GM19328 (cell line): ENCODE measurements at regions not wholly inside any gene's neighbourhood (a gene's known extent, or its start where the extent isn't known, plus 50 kb on each side); places are given as distances from the start of the nearest gene placed in this dataset.
"Not testable (repeated sequence)": the region's sequence is repeated elsewhere in the genome, so short reads cannot be mapped to it uniquely, and the experiment has no call there.

Source experiments
- ATAC-seq: cut with Tn5 transposase; IDR thresholded peaks from one replicate; pipeline ENCODE4 v1.9.1; 2021; ENCODE audit warnings: mild to moderate bottlenecking, moderate library complexity; ENCODE audit not compliant: unreplicated experiment

DNA sequence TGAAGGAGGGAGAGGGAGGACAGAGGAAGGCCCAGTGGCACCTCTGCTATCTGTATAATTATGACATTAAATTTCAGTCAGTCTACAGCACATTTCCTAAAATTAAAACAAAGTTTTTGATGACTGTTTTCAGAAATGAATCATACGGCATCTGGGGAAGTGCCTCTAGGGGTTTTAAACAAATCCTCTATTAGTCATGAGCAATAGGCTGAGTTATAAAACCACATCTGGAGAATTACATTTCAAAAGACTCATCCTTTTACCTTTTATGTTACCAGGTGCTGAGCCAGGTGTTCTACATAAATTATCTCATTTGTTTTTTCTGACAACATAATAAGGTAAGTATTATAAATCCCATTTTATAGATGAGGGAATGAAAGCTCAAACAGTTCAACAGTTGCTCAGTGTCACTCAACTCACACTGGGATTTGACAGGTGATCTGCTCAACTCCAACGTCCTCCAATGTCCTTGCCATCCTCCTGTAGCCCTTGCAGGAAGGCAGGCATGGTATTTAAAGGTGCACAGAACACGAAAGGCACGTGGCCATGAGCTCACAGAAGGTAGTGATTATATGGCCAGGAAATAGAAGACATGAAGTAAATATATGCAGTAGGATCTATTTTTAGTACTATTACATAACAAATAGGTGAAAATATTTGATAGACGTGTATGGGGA lies 184.2 kb upstream of the MAN1A1 start:
- no peak for ATAC-seq

DNA sequence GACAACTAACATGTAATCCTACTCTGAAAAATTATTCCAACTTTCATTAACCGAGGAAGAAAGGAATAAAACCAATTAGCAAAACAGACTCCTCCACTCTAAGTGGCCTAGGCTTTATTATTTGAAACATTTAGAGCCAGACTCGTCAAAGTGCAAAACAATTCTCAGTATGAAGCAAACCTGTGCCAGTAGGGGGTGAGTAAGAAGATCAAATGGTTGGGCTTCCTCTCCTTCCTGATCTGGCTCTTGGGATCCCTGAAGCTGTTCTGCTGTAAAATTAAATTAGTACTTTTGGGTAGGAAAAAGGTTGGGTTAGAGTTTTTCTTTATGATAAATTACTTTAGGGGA lies 177.6 kb upstream of the MAN1A1 start:
- ATAC-seq: no peak

DNA sequence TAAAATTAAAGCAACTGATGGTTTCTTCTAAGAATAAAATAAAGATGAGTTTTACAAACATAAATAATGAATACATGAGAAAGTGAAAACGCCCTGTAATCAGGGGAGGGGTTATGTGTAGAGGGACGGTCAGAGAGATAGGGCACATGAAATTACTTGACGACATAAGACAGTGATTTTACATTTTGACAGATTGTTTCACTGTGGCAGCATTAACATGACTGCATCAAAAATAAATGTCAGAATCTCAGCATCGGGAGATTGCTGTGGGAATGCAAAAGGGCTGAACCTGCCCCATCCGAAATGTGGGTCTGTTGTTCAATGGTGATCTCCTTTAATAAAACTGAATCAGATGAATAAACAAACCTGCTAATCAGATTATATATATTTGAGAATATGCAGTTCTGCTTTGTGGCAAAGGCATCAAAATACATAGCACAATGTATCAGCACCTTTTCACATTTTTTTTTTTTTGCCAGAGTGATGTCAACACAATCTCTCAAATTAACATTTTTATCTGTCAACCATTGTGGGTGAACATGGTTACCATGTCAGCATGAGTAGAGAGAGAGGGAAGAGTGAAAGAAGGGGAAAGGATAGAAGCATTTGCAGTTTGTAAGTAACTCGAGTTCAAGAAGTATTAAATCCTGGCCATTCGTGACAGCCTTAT lies 177.1 kb upstream of the MAN1A1 start:
- ATAC-seq: no peak

DNA sequence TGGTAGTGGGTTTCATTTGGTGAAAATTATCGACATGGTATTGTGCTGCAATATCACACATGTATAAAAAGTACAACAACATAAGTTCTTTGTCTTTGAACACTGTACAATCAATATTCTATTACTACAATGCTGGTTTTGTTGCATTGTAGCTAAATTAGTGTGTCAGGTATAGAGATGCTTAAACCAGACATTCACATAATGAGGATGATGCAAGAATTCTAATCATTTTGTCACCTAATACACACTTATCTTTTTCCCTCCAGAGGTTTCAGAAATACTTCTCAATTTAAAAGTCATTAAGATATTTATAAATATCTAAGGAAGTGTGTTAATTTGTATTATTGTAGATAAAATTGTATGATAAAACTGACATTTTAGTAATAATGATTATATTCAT lies 174.8 kb upstream of the MAN1A1 start:
- ATAC-seq: no peak

DNA sequence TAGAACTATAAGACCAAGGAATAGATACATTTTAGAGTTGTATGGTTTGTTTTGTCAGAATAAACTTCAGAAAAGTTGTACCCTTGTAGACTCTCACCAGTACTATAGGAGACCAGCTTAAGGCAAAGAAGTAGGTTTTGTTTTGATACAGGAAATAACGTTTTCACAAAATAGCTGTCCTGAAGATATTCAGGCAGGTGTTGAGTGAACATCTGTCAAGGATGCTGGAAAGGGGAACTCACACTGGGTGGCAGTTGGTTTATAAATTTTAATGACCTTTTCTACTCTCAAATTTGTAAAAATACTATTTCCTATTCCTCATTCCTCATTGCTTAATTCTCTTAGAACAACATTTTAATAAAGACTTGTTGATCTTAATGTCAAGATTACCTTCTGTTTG lies 174.0 kb upstream of the MAN1A1 start:
- no peak for ATAC-seq

DNA sequence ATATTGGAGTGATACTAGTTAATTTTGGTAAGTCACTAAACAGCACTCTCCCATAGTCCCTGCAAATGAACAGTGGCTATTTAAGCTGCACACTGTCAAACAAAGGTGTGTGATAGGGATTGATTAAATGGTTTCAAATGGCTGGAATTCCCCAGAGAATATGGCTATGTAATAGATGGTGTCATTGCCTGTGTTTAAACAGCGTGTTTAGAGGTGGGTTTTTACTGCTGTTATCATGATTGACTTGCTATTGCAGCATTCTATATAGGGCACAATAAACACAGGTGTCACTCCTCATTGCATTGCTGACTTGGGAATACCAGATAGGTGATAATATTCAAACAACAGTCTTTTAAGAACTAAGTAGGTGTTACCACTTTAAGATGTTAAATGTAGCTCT lies 171.7 kb upstream of the MAN1A1 start:
- no peak for ATAC-seq

DNA sequence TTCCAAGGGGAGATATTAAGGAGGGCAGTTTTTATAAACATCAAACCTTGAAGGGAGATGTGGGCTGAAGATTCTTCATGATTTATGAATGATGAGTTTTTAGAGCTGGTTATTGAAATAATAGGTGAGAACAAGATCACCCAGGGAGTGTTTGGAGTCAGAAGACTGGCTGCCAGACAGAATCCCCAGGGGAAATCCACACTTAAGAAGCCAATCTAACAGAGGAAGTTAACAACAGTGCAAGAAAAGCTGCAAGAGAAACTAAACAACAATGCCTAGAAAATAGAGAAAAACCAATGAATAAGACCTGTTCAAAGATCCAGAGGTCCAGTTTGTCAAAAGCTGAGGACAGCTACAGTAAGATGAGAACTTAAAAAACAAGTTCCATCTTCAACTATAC lies 167.9 kb upstream of the MAN1A1 start:
- no peak for ATAC-seq

DNA sequence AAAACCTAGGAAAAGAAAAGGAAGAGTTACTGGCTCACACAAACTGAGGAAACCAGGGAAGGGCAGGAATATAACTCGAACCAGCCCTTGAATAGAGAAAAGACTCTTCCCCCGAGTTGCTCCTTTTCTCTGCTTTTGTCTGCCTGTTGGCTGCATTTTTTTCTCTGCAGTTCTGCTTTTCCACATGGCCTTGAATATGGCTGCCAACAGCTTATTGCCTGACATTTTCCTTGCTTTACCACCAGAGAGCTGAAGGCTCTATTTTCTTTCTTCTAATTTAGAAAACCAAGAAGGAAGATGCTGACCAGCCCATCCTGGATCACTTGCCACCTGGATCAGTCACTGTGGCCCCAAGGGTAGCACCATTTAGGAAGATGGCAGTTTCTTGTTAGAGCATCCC lies 164.8 kb upstream of the MAN1A1 start:
- ATAC-seq: no peak

DNA sequence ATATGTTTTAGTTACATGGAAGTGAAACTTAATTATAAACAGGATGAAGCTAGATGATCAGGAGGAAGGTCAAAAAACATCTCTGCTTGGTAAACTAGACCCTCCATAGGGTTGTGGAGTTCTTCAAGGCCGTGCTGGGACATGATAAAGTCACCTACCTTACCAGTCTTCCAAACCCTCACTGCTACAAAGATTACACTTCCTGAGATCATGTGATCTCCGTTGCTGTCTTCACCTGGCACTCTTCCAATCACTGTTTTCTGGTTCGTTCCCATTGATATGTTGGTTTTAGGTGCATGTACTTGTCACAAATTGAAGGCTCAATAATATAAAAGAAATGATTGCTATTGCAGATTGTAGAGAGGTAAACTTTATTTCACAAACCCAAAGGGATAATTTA lies 161.5 kb upstream of the MAN1A1 start:
- ATAC-seq: no peak

DNA sequence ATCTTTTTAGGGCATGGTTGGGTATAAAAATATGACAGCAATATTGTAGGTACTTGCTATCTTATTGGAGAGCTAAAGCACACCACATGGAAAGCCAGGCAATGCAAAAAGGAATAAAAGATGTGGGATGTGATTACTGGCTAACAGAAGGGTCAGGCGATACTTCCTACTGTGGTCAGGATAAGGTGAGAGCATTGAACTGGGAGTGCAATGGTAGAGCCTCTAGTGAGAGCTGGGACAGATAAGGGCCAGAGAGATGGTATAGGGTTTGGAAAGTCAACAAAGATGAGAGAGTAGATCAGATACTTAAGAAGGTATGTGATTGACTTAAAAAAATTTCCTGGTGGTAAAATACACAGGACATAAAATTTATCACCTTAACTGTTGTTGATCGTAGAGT lies 160.7 kb upstream of the MAN1A1 start:
- no peak for ATAC-seq

DNA sequence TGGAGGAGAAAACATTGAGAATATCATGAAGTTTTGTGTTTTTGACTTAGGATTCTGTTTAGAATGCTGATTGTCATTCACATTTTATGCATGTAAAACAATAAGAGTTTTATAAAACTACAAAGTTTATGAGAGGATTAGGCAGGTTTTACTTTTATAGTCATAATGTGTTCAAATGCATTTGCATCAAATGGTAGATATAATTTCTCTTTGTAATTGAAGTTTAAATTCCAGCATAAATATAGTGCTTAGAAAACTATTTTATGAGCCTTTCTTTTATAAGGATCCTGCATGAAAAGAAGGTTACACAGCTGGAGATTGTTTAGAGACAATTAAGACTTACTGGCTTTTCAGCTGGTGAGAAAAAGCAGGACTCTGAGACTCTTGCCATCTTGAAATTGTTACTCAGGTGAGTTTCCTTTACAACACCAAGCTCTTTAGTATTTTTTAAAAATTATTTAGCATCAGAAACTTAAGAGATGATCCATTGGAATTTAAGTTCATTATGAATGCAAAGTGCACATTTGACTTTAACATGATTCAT lies 157.1 kb upstream of the MAN1A1 start:
- no peak for ATAC-seq

DNA sequence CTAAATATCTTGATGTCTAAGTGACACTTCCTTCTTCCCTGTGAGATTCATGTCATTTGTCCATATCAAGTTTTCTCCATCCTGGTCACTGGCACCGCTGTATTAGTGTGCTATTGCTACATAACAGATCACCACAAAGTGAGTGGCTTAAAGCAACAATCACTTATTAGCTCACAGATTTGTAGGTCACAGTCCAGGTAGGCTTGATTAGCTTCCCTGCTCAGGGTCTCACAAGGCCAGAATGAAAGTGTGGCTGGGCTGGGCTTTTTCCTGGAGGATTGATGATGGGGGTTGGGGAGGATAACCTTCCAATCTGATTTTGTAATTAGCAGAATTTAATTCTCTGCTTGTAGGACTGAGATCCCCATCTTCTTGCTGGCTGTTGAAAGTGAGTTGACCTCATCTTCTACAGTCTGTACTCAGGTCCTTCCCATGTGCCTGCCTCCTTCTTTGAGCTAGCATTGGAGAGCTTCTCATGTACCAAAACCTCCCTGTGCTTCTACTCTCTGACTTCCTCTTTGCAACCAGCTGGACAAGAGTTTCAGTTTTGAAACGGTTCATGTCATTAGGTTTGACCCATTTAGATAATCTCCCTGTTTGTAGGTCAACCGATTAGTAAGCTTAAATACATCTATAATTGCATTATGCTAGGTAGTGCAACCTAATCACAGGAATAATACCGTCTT lies 152.4 kb upstream of the MAN1A1 start:
- ATAC-seq: peak; percentile 85

DNA sequence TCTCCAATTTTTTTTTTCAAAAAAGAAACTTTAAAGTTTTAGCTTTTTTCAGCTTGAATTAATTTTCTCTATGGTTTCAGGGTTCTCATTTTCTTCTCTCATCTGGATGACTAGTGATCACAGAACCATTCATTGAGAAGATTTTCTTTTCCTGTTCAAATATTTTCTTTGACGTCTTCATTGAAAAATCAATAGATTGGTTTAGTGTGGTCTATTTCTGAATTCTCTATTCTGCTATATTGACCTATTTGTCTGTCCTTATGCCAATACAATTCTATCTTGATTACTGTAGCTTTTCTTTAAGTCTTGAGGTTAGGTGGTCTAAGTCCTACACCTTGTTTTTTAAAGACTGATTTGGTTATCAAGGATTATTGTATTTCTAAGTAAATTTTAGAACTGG lies 150.2 kb upstream of the MAN1A1 start:
- ATAC-seq: no peak

DNA sequence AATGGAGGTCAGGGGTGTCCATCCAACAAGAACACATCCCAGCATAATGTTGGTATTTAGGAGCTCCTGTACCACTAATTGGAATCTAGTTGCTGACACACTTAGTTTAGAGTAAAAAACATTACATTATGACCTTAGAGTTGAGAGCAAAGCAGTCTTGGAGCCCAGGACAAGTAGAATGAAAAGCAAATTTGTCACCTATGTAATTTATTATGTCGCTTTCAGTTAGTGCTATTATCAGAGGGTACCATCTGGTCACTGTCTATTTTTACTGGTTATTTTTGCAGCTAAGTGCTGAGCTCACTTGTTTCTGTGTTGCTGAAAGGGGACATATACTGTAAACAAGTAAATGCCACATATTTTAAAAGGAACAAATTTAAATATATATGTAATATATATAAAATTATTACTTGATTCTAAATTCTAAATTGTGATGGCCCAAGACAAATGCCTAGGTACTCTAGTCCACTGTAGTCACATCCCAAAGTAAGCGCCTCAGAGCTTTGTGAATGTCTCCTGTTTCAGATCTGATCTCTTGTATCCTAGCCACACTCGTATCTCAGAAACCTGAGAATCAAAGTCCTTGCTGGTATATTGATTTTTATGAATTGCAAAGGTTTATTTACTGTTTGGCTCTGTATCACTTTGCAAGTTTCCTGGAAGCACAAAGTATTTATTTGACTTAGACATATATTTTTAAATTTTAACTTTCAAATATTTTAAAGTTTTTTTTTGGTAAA lies 148.6 kb upstream of the MAN1A1 start:
- ATAC-seq: no peak

DNA sequence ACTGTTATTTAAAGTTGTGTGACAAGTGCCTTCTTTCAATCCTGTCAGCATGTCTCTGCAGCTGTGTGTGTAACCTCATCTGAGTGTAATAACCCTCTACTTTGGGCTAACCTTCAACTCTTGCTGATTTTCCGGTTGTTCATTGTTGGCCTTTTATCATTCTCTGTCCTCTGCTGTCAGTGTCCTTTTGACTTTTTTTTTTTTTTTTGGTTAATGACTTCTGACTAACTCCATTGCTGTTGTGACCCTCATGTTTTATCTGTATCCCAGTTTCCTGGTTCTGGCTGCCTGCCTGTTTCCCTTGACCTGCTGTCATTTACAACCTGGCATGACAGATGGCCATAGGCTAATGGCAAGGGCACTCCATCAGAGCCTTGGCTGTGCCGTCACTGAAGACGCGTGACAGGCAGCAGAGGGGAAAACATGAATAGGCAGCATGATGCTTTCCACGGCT lies 145.7 kb upstream of the MAN1A1 start:
- no peak for ATAC-seq

DNA sequence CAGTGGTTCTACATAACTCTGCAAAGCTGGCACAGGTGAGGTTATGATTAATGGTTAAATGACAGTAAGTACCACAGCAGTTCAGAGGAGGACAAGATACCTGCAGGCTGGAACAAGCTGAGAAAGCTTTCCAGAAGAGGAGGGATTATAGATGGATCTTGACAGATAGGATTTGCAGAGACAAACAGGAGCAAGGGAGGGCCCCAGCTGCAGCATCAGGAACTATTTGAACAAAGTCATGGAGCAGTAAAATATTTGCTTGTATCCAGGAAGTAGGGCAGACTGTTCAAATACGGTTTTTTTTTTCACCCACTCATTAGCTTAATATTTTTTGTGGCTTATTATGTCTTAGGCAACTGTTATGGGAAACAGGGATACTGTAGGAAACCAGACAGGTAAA lies 144.4 kb upstream of the MAN1A1 start:
- no peak for ATAC-seq

DNA sequence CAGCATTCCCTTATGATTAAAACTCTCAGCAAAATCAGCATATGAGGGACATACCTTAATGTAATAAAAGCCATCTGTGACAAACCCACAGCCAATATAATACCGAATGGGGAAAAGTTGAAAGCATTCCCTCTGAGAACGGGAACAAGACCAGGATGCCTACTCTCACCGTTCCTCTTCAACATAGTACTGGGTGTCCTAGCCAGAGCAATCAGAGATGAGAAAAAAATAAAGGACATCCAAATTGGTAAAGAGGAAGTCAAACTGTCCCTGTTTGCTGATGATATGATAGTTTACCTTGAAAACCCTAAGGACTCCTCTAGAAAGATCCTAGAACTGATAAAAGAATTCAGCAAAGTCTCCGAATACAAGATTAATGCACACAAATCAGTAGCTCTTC lies 141.6 kb upstream of the MAN1A1 start:
- ATAC-seq: not testable (repeated sequence)

DNA sequence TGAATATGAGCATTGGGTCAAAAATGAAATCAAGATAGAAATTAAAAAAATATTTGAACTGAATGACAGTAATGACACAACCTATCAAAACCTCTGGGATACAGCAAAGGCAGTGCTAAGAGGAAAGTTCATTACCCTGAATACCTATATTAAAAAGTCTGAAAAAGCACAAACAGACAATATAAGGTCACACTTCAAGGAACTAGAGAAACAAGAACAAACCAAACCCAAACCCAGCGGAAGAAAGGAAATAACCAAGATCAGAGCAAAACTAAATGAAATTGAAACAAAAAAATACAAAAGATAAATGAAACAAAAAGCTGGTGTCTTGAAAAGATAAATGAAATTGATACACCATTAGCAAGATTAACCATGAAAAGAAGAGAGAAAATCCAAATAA lies 140.5 kb upstream of the MAN1A1 start:
- ATAC-seq: not testable (repeated sequence)

DNA sequence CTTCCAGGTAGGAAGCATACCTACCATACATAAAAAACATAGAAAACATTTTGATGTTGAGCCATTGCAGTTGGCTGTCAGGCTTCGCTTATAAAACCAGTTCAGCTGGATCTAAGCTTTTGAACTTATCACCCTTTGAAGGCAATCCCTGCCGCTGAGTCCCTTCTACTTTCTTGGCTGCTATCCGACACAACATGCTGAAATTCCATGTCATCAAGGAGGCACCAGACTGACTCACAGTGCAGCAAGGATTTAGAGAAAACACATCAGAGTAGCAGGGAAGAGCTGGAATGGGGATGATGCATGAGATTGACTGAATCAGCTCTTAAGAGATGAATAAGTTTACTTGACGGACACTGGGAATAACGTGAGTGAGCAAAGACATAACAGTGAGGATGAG lies 135.0 kb upstream of the MAN1A1 start:
- no peak for ATAC-seq

DNA sequence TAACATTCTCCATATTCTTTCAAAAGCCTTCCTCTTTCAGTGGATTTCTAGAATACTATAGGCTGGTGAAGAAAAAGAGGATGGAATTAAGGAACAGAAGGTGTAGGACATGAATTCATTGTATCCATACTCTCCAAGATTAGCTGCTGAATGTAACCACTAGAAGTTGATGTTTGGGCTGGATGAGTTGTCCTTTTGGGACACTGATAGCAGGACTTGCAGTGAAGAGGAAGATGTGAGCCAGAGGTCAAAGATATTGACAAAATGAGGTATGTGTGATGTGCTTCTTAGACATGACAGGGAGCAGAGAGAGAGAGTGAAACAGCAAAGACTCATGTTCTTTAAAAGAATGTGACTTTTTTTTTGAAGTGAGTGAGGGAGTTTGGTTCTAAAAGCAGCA lies 134.3 kb upstream of the MAN1A1 start:
- no peak for ATAC-seq

DNA sequence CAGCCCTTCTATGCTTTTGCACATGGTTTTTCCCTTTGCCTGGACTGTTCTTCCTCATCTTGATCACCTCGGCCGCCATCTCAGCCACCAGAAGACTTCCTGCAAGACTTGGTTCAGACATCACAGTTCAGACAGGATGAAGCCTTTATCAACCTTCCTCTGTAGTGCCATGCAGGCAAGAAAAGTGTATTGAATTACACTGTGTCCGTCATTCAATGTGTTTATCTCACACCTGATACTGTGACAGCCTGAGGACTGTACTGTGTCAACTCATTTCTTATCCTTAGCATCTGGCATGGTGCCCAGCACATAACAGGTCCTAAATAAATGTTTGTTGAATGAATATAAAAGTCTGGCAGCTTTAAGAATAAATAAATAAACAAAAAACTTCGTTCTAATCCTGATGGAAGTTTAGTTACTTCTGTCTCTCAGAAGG lies 133.3 kb upstream of the MAN1A1 start:
- no peak for ATAC-seq
